BJ (cell line): ENCODE measurements at regions not wholly inside any gene's neighbourhood (a gene's known extent, or its start where the extent isn't known, plus 50 kb on each side); places are given as distances from the start of the nearest gene placed in this dataset.

Experiments
- CTCF ChIA-PET: fragments of 350-600 bp; formaldehyde crosslinking; extraction: SDS; loops from one replicate; lab custom pipeline; 2021; ENCODE audit warnings: antibody characterized with exemption, inconsistent platforms; lab: Yijun Ruan, JAX
- POLR2A ChIA-PET: fragments of 300-600 bp; sonication (Branson Sonifier 250); formaldehyde crosslinking; extraction: SDS; loops from one replicate; lab custom pipeline; 2021; ENCODE audit warnings: antibody characterized with exemption; lab: Charles Lee
- DNase-seq: peaks from one replicate; pipeline ENCODE4 v3.0.0-alpha.2; 2011; ENCODE audit warnings: low read depth
- H3K27me3 ChIP-seq: 2 replicates; pipeline ENCODE4 v1.6.0; 2011; ENCODE audit warnings: low read length; ENCODE audit not compliant: control insufficient read depth, insufficient read depth
- H3K36me3 ChIP-seq: 2 replicates; pipeline ENCODE4 v1.5.1; 2011; ENCODE audit warnings: low read length; ENCODE audit not compliant: control insufficient read depth, insufficient read depth
- H3K4me3 ChIP-seq: 2 replicates; pipeline ENCODE4 v1.5.1; 2011; ENCODE audit warnings: low read depth, mild to moderate bottlenecking, control low read depth, low read length
- TF ChIP-seq, protein P1 (sequence below): IDR thresholded peaks from 2 replicates; pipeline ENCODE4 v1.5.1; 2011; ENCODE audit warnings: low read depth, mild to moderate bottlenecking, control low read depth, inconsistent platforms, low read length, moderate library complexity; ENCODE audit not compliant: insufficient read depth

- Histone ChIP-seq H3K36me3 (no peaks in the 10 kb centered on the region), H3K27me3 (no peaks in the 10 kb centered on the region), H3K4me3 (no peak overlapping the region)
- no peak for DNase-seq
- ChIA-PET POLR2A (no interaction called here), CTCF (no interaction called here)
- TF ChIP-seq, protein P1, sequence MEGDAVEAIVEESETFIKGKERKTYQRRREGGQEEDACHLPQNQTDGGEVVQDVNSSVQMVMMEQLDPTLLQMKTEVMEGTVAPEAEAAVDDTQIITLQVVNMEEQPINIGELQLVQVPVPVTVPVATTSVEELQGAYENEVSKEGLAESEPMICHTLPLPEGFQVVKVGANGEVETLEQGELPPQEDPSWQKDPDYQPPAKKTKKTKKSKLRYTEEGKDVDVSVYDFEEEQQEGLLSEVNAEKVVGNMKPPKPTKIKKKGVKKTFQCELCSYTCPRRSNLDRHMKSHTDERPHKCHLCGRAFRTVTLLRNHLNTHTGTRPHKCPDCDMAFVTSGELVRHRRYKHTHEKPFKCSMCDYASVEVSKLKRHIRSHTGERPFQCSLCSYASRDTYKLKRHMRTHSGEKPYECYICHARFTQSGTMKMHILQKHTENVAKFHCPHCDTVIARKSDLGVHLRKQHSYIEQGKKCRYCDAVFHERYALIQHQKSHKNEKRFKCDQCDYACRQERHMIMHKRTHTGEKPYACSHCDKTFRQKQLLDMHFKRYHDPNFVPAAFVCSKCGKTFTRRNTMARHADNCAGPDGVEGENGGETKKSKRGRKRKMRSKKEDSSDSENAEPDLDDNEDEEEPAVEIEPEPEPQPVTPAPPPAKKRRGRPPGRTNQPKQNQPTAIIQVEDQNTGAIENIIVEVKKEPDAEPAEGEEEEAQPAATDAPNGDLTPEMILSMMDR = no peak
Measured at GRCh38 chr18:40338284-40338683, 1616.8 kb upstream of the PIK3C3 start.

DNA sequence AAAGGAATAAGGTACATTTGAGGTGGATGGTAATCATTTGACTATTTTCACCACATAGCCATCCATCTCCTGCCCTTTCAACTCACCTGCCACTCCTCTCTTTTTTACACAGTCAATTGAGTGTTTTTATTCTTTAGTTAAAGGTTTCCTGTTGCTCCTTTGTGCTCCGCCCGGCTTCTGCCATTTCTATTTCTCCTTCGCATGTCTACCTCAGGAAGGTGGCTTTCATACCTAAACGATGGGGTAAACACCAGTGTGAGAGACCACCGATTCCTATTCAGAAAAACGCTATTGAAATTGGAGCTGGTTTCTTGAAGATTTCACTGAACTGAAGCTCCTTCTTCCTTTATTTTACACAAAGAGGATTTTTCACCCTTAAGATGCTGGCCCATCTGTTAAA, 1628.0 kb upstream of the PIK3C3 start:
- no peaks in the 10 kb centered on the region for H3K36me3 ChIP-seq
- DNase-seq = no peak
- H3K27me3 ChIP-seq = no peaks in the 10 kb centered on the region
- POLR2A ChIA-PET = no interaction called here
- no peak overlapping the region for H3K4me3 ChIP-seq
- CTCF ChIA-PET = no interaction called here
- TF ChIP-seq, protein P1 = no peak

DNA sequence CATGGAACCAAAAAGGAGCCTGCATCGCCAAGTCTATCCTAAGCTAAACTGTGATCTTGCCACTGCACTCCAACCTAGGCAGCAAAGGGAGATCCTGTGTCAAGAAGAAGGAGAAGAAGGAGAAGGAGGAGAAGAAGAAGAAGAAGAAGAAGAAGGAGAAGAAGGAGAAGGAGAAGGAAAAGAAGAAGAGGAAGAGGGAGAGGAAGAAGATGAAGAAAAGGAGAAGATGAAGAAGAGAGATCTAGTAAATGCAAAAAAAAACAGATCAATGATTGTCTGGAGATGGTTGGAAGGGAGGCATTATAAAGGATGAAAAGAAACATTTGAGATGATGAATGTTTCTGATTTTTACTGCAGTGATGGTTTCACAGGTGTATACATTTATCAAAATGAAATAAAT, 1629.0 kb upstream of the PIK3C3 start:
- CTCF ChIA-PET = no interaction called here
- H3K27me3 ChIP-seq = no peaks in the 10 kb centered on the region
- no peaks in the 10 kb centered on the region for H3K36me3 ChIP-seq
- TF ChIP-seq, protein P1 = no peak
- no peak overlapping the region for H3K4me3 ChIP-seq
- no peak for DNase-seq
- POLR2A ChIA-PET = no interaction called here

DNA sequence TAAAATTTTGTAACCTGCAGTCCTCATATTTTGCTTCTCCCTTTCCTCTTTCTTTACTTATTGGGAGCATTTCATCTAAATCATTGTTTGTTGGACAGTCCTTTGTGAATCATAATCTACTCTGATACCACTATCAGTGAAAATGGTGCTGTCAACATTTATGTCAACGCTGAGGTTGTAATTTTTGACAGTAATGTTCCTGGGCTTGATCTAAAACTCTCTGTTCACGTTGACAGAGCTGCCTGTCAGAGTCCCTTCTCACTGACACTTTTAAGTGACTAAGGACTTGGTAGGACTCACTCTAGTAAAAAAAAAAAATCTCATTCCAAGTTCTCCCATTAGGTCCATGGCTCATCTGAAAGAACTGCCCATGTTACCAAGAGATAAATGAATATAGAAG, 1640.8 kb upstream of the PIK3C3 start:
- ChIA-PET CTCF (no interaction called here), POLR2A (no interaction called here)
- no peaks in the 10 kb centered on the region for H3K36me3 ChIP-seq
- DNase-seq = no peak
- no peaks in the 10 kb centered on the region for H3K27me3 ChIP-seq
- TF ChIP-seq, protein P1 = no peak
- H3K4me3 ChIP-seq = no peak overlapping the region

- ChIA-PET POLR2A (no interaction called here), CTCF (interaction anchor here (1.4 kb wide), 1 partner anchor 8 kb away, joined by 4 read pairs; no protein-coding TSS in a partner anchor)
- TF ChIP-seq, protein P1 = no peak
- no peaks in the 10 kb centered on the region for H3K27me3 ChIP-seq
- H3K4me3 ChIP-seq = no peak overlapping the region
- DNase-seq = no peak
- H3K36me3 ChIP-seq = no peaks in the 10 kb centered on the region
Measured at GRCh38 chr18:40313030-40313642, 1641.9 kb upstream of the PIK3C3 start.
